ENCODE measurements at regions not wholly inside any gene's neighbourhood (a gene's known extent, or its start where the extent isn't known, plus 50 kb on each side); places are given as distances from the start of the nearest gene placed in this dataset.

- TF ChIP-seq POLR2A (IDR thresholded peaks at IDR 0.05) (no peak), EP300 (IDR thresholded peaks at IDR 0.05) (no peak)
- TF ChIP-seq, protein P1, sequence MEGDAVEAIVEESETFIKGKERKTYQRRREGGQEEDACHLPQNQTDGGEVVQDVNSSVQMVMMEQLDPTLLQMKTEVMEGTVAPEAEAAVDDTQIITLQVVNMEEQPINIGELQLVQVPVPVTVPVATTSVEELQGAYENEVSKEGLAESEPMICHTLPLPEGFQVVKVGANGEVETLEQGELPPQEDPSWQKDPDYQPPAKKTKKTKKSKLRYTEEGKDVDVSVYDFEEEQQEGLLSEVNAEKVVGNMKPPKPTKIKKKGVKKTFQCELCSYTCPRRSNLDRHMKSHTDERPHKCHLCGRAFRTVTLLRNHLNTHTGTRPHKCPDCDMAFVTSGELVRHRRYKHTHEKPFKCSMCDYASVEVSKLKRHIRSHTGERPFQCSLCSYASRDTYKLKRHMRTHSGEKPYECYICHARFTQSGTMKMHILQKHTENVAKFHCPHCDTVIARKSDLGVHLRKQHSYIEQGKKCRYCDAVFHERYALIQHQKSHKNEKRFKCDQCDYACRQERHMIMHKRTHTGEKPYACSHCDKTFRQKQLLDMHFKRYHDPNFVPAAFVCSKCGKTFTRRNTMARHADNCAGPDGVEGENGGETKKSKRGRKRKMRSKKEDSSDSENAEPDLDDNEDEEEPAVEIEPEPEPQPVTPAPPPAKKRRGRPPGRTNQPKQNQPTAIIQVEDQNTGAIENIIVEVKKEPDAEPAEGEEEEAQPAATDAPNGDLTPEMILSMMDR (IDR thresholded peaks at IDR 0.05), result peak in 1 of 5 experiments; percentile 16
Observed at GRCh38 chr16:79997257-79997656, 396.7 kb upstream of the MAF start.
